VCaP (cell line): ENCODE measurements at regions not wholly inside any gene's neighbourhood (a gene's known extent, or its start where the extent isn't known, plus 50 kb on each side); places are given as distances from the start of the nearest gene placed in this dataset.

ENCODE experiments used
- H3K27ac ChIP-seq: fragments of 450-650 bp; 2 replicates; pipeline ENCODE4 v1.5.1; 2017
- TF ChIP-seq, protein P1 (sequence below): fragments of 450-650 bp; conservative IDR thresholded peaks from 2 replicates; pipeline ENCODE4 v1.5.1; 2017; ENCODE audit warnings: mild to moderate bottlenecking, moderate library complexity

DNA sequence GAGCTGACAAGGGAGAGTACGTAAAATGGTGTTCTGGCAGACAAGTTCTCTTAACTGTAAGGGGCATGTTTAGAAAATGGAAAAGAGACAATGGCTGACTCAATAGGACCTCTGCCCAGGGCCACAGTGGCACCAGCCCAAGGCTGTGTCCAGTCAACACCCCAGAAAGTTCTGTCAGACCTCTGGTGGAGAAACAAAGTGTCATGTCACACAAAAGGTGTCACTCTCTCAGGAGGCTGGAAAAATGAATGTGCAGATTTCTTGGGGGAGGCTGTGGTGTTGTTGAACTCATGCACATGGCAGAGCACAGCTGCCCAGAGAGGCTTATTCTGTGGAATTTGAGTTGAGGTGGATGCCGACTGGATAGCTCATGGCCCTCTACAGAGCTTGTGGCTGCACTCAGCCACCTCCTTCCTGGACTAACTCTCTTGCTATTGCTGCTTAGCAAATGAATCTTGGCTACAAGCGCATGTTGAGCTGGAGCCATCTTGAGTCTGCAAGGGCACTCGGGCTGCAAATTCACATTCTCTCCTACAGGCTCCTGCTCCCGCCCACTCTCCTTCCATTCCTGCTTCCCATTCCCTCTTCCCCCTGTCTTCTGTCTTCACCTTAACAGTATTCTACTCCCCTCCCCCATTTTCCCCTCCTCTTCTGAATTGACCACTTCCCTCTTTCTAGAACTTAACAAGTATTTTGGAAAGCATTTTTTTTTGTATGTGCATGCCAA is 55.8 kb upstream of the SLC7A14 start:
- TF ChIP-seq, protein P1, sequence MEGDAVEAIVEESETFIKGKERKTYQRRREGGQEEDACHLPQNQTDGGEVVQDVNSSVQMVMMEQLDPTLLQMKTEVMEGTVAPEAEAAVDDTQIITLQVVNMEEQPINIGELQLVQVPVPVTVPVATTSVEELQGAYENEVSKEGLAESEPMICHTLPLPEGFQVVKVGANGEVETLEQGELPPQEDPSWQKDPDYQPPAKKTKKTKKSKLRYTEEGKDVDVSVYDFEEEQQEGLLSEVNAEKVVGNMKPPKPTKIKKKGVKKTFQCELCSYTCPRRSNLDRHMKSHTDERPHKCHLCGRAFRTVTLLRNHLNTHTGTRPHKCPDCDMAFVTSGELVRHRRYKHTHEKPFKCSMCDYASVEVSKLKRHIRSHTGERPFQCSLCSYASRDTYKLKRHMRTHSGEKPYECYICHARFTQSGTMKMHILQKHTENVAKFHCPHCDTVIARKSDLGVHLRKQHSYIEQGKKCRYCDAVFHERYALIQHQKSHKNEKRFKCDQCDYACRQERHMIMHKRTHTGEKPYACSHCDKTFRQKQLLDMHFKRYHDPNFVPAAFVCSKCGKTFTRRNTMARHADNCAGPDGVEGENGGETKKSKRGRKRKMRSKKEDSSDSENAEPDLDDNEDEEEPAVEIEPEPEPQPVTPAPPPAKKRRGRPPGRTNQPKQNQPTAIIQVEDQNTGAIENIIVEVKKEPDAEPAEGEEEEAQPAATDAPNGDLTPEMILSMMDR: no peak
- H3K27ac ChIP-seq: no peak overlapping the region

- TF ChIP-seq, protein P1: no peak
- no peak overlapping the region for H3K27ac ChIP-seq
Observed at GRCh38 chr3:170640737-170641171, 54.9 kb upstream of the SLC7A14 start.

DNA sequence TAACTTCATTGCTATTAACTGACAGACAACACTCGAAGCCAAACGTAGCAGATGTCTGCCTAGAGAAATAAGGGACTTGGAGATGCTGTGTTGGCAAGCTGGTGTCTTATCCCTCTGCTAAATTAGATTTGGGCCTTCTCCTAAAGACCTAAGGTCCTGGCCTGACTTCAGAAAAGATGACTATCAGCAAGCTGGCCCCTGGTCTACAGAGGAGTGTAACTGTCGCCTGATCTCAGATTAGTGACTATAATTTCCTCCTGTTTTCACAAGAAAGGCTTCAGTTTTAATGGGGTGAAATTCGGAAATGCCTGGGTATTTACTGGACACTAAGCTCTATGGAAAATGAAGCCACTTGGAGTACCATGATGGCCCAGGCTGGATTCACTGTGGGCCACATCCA is 53.1 kb upstream of the SLC7A14 start:
- TF ChIP-seq, protein P1: no peak
- H3K27ac ChIP-seq: no peak overlapping the region

DNA sequence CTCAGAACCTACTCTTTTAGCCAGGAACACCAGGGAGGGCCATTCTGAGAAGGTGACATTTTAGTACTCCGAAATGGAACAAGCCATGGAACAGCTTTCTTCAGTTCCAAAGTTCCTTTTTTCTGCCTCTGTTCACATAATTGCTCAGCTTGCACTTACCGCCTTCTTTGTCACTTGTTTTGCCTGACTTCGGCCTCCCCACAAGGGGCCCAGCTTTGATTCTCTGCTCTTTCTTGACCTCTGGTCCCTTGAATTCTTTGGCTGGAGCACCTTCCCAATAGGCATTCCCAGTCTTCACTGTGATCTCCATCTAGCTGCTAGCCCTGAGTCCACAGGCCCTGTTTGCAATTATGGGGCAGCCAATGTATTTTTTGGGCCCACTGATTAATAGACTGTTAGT is 51.4 kb upstream of the SLC7A14 start:
- TF ChIP-seq, protein P1: no peak
- H3K27ac ChIP-seq: no peak overlapping the region

- no peak overlapping the region for H3K27ac ChIP-seq
- TF ChIP-seq, protein P1: no peak
Observed at GRCh38 chr3:170636400-170636973, 50.6 kb upstream of the SLC7A14 start.
